Mesenchymal stem cell (in vitro differentiated cells and primary cell): ENCODE measurements at regions not wholly inside any gene's neighbourhood (a gene's known extent, or its start where the extent isn't known, plus 50 kb on each side); places are given as distances from the start of the nearest gene placed in this dataset.

ENCODE experiments used
- DNase-seq: peaks from one replicate; pipeline ENCODE4 v3.0.0-alpha.2; 2013
- H2AFZ ChIP-seq: one replicate; pipeline ENCODE4 v1.6.1; 2013; ENCODE audit warnings: low read depth, mild to moderate bottlenecking, control low read depth, inconsistent platforms, low read length, moderate library complexity
- H2AK5ac ChIP-seq: 2 replicates; pipeline ENCODE4 v1.6.1; 2013; ENCODE audit warnings: low read length, moderate library complexity, mild to moderate bottlenecking, inconsistent platforms; ENCODE audit not compliant: severe bottlenecking
- H2BK120ac ChIP-seq: one replicate; pipeline ENCODE4 v1.6.1; 2013; ENCODE audit warnings: low read depth, mild to moderate bottlenecking, inconsistent platforms, low read length, moderate library complexity
- H2BK12ac ChIP-seq, 2 experiments: one replicate each; pipeline ENCODE4 v1.6.1; 2013; ENCODE audit warnings: inconsistent platforms in 2 of 2, low read length in 2 of 2, mild to moderate bottlenecking in 2 of 2, moderate library complexity in 2 of 2, control low read depth in 1 of 2
- H2BK15ac ChIP-seq: one replicate; pipeline ENCODE4 v1.6.1; 2013; ENCODE audit warnings: mild to moderate bottlenecking, low read depth, inconsistent platforms; ENCODE audit not compliant: poor library complexity, severe bottlenecking
- H2BK5ac ChIP-seq: 2 replicates; pipeline ENCODE4 v1.6.1; 2013; ENCODE audit warnings: low read depth, mild to moderate bottlenecking, low read length, control low read depth, inconsistent platforms; ENCODE audit not compliant: poor library complexity, severe bottlenecking
- H3K14ac ChIP-seq, 2 experiments: one replicate each; pipeline ENCODE4 v1.6.1; 2013; ENCODE audit warnings: inconsistent platforms in 2 of 2, low read length in 2 of 2, control low read depth in 1 of 2, mild to moderate bottlenecking in 1 of 2, moderate library complexity in 1 of 2
- H3K18ac ChIP-seq, 2 experiments: one replicate each; pipeline ENCODE4 v1.6.1; 2013; ENCODE audit warnings: inconsistent platforms in 2 of 2, low read length in 2 of 2, control low read depth in 1 of 2, low read depth in 1 of 2, mild to moderate bottlenecking in 1 of 2
- H3K23ac ChIP-seq, 2 experiments: one replicate each; pipeline ENCODE4 v1.6.1; 2013; ENCODE audit warnings: inconsistent platforms in 2 of 2, low read length in 2 of 2, mild to moderate bottlenecking in 2 of 2, moderate library complexity in 2 of 2, control low read depth in 1 of 2
- H3K27ac ChIP-seq: 2 replicates; pipeline ENCODE4 v1.5.1; 2013; ENCODE audit warnings: mild to moderate bottlenecking, moderate library complexity, low read length, control low read depth, inconsistent platforms; ENCODE audit not compliant: poor library complexity, severe bottlenecking
- H3K27me3 ChIP-seq, 2 experiments: 2 replicates each; pipeline versions ENCODE4 v1.6.1 to v1.7.0; 2013; ENCODE audit warnings: low read length in 2 of 2, mild to moderate bottlenecking in 2 of 2, moderate library complexity in 2 of 2, control low read depth in 1 of 2, inconsistent platforms in 1 of 2; ENCODE audit not compliant: control insufficient read depth in 1 of 2, insufficient read depth in 1 of 2
- H3K36me3 ChIP-seq, 2 experiments: 2 replicates each; pipeline versions ENCODE4 v1.6.1 to v1.7.0; 2013; ENCODE audit warnings: low read length in 2 of 2, control low read depth in 1 of 2, inconsistent platforms in 1 of 2, low read depth in 1 of 2, mild to moderate bottlenecking in 1 of 2; ENCODE audit not compliant: insufficient read depth in 2 of 2, control insufficient read depth in 1 of 2
- H3K4ac ChIP-seq, 2 experiments: one replicate each; pipeline ENCODE4 v1.6.1; 2013; ENCODE audit warnings: inconsistent platforms in 2 of 2, low read length in 2 of 2, mild to moderate bottlenecking in 2 of 2, moderate library complexity in 2 of 2, control low read depth in 1 of 2, low read depth in 1 of 2
- H3K4me1 ChIP-seq: 2 replicates; pipeline ENCODE4 v1.6.1; 2013; ENCODE audit warnings: low read depth, low read length, control low read depth; ENCODE audit not compliant: control insufficient read depth, insufficient read depth
- H3K4me2 ChIP-seq: 2 replicates; pipeline ENCODE4 v1.6.1; 2013; ENCODE audit warnings: low read length, mild to moderate bottlenecking, inconsistent platforms; ENCODE audit not compliant: poor library complexity, severe bottlenecking
- H3K4me3 ChIP-seq, 2 experiments: 2 replicates each; pipeline versions ENCODE4 v1.5.1 to v1.7.0; 2013; ENCODE audit warnings: low read length in 2 of 2, mild to moderate bottlenecking in 2 of 2, control low read depth in 1 of 2, low read depth in 1 of 2; ENCODE audit not compliant: insufficient read depth in 1 of 2
- H3K79me1 ChIP-seq: replicated peaks from 2 replicates; pipeline ENCODE4 v1.6.1; 2013; ENCODE audit warnings: mild to moderate bottlenecking, control low read depth, low read length, inconsistent platforms; ENCODE audit not compliant: poor library complexity, severe bottlenecking
- H3K9ac ChIP-seq: 2 replicates; pipeline ENCODE4 v1.7.0; 2013; ENCODE audit warnings: mild to moderate bottlenecking, low read length, moderate library complexity
- H3K9me3 ChIP-seq: 2 replicates; pipeline ENCODE4 v1.7.0; 2013; ENCODE audit warnings: mild to moderate bottlenecking, low read length; ENCODE audit not compliant: control insufficient read depth
- H4K8ac ChIP-seq: one replicate; pipeline ENCODE4 v1.6.1; 2013; ENCODE audit warnings: inconsistent platforms, mild to moderate bottlenecking, low read length, moderate library complexity
- H4K91ac ChIP-seq: one replicate; pipeline ENCODE4 v1.6.1; 2013; ENCODE audit warnings: mild to moderate bottlenecking, low read length, inconsistent platforms
- WGBS: methylation state at CpG from one replicate; pipeline ENCODE4 v1.1.7; 2013; ENCODE audit warnings: mixed read lengths; 5-methylcytosine and 5-hydroxymethylcytosine counted together

DNA sequence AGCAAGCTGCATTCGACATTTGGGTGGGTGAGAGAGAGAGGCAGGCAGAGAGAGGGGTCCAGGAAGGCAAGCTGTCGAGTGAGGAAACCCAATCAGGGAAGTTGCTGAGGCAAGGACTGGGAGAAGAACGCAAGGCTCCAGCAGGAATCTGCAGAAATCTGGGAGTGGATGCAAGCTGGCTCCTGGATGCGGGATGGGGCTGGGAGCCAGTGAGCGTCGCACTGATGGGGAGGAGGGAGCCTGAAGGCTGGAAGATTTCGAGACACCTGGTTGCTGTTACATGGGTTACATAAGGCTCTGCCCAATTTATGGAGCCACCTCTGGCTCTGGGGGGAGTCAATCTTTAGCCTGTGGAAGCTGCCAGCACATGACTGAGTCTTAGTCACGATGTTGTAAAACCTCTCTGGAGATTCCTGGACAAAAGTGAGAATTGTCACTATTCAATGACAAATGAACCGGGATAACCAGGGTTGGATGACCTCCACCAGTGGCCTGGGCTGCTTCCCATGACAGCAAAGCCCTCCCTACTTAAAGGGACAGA is 51.1 kb upstream of the ADRB1 start:
- WGBS, result 89% methylated on average over 9 of the region's 9 CpGs
- H4K8ac ChIP-seq, result no peak overlapping the region
- H3K23ac ChIP-seq, result no peak overlapping the region
- H2AFZ ChIP-seq, result no peak overlapping the region
- peaks cover 8 to 56% of the 10 kb centered on the region in 2 experiments for H3K27me3 ChIP-seq
- peak overlapping the region in 1 of 2 experiments; percentile 21 for H3K14ac ChIP-seq
- H2BK5ac ChIP-seq, result no peak overlapping the region
- H3K18ac ChIP-seq, result peak overlapping the region in 1 of 2 experiments; percentile 2
- no peak overlapping the region for H3K4ac ChIP-seq
- H3K9me3 ChIP-seq, result no peaks in the 10 kb centered on the region
- H3K79me1 ChIP-seq, result no peaks in the 10 kb centered on the region
- H3K27ac ChIP-seq, result no peak overlapping the region
- no peak overlapping the region for H2AK5ac ChIP-seq
- no peak for DNase-seq
- H3K4me1 ChIP-seq, result peaks cover 2% of the 10 kb centered on the region
- no peak overlapping the region for H3K9ac ChIP-seq
- H3K36me3 ChIP-seq, result no peaks in the 10 kb centered on the region
- H4K91ac ChIP-seq, result no peak overlapping the region
- no peak overlapping the region for H2BK15ac ChIP-seq
- no peak overlapping the region for H3K4me3 ChIP-seq
- H2BK120ac ChIP-seq, result no peak overlapping the region
- H2BK12ac ChIP-seq, result no peak overlapping the region
- no peak overlapping the region for H3K4me2 ChIP-seq

DNA sequence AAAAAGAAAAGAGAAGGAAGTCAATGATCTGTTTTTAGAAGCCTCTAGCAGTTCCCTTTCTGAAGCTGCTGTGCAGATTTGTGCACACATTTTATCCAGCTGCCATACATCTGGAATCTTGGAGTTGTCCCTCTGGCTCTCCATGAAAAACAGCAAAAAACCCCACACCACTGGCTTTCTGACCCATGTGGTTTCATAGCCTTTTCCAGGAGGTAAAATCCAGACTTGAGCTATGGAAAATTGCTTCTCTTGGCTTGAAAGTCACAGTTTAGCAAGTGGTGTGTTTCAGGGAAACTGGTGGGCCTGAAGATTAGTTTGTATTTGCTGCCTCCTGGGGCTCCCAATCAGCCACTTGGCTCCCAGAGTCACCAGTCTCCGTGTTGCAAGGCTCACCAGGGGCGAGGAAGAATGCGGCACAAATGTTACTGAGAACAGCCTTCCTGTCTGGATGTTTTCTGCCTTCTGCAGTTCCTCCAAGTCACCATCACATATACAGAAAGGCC is 50.1 kb upstream of the ADRB1 start:
- no peaks in the 10 kb centered on the region for H3K9me3 ChIP-seq
- no peak overlapping the region for H2AK5ac ChIP-seq
- peaks cover 2% of the 10 kb centered on the region for H3K4me1 ChIP-seq
- DNase-seq, result peak; percentile 9
- no peak overlapping the region for H3K4me3 ChIP-seq
- H3K14ac ChIP-seq, result no peak overlapping the region
- 51% methylated on average over 3 of the region's 3 CpGs for WGBS
- no peak overlapping the region for H4K91ac ChIP-seq
- H3K27ac ChIP-seq, result no peak overlapping the region
- H3K23ac ChIP-seq, result no peak overlapping the region
- H3K9ac ChIP-seq, result no peak overlapping the region
- no peak overlapping the region for H2AFZ ChIP-seq
- no peak overlapping the region for H2BK15ac ChIP-seq
- no peak overlapping the region for H4K8ac ChIP-seq
- H3K27me3 ChIP-seq, result peaks cover 8 to 59% of the 10 kb centered on the region in 2 experiments
- H2BK12ac ChIP-seq, result no peak overlapping the region
- no peak overlapping the region for H2BK5ac ChIP-seq
- H3K79me1 ChIP-seq, result no peaks in the 10 kb centered on the region
- H2BK120ac ChIP-seq, result no peak overlapping the region
- no peak overlapping the region for H3K4ac ChIP-seq
- no peak overlapping the region for H3K18ac ChIP-seq
- no peaks in the 10 kb centered on the region for H3K36me3 ChIP-seq
- H3K4me2 ChIP-seq, result no peak overlapping the region
